ACHN (cell line): ENCODE measurements at regions not wholly inside any gene's neighbourhood (a gene's known extent, or its start where the extent isn't known, plus 50 kb on each side); places are given as distances from the start of the nearest gene placed in this dataset.
"Not testable (repeated sequence)": the region's sequence is repeated elsewhere in the genome, so short reads cannot be mapped to it uniquely, and the experiment has no call there.

Experiments
- DNase-seq: peaks from one replicate; pipeline ENCODE4 v3.0.0-alpha.2; 2015
- in situ Hi-C: cut with HindIII; loops from 2 replicates; pipeline ENCODE4 v1.10.0; 2017; ENCODE audit warnings: low sequenced_read_pairs, low pct_ligation_motif_present, low pct_unique_long_range_greater_than_20kb

- in situ Hi-C loops = not testable (repeated sequence)
- DNase-seq = peak; percentile 7
These were observed 86.1 kb upstream of the IKBKE start for GRCh38 chr1:206384029-206384807.

GRCh38 chr1:206384891-206385290 is 85.4 kb upstream of the IKBKE start:
- DNase-seq, in situ Hi-C loops: not testable (repeated sequence)

GRCh38 chr1:206387631-206388030 is 82.6 kb upstream of the IKBKE start:
- in situ Hi-C loops, DNase-seq: not testable (repeated sequence)

- DNase-seq, in situ Hi-C loops: not testable (repeated sequence)
These were observed 78.4 kb upstream of the IKBKE start for GRCh38 chr1:206391903-206392302.

- DNase-seq, in situ Hi-C loops: not testable (repeated sequence)
These were observed 72.8 kb upstream of the IKBKE start for GRCh38 chr1:206397501-206397900.

GRCh38 chr1:206398261-206398660 is 72.0 kb upstream of the IKBKE start:
- in situ Hi-C loops, DNase-seq: not testable (repeated sequence)

- in situ Hi-C loops = not testable (repeated sequence)
These were observed 66.5 kb upstream of the IKBKE start for GRCh38 chr1:206403612-206404307.

GRCh38 chr1:206404309-206405027 is 65.8 kb upstream of the IKBKE start:
- DNase-seq, in situ Hi-C loops: not testable (repeated sequence)

More at GRCh38 chr1:206403612-206404307, 66.5 kb upstream of the IKBKE start:
- not testable (repeated sequence) for DNase-seq

GRCh38 chr1:206405282-206405681 is 65.0 kb upstream of the IKBKE start:
- DNase-seq, in situ Hi-C loops: not testable (repeated sequence)

GRCh38 chr1:206408371-206409288 is 61.6 kb upstream of the IKBKE start:
- in situ Hi-C loops, DNase-seq: not testable (repeated sequence)

GRCh38 chr1:206411321-206411720 is 59.0 kb upstream of the IKBKE start:
- in situ Hi-C loops = no loop called here
- no peak for DNase-seq

- DNase-seq = no peak
- in situ Hi-C loops = no loop called here
These were observed 54.3 kb upstream of the IKBKE start for GRCh38 chr1:206415942-206416341.

GRCh38 chr1:206417774-206418614 is 52.3 kb upstream of the IKBKE start:
- in situ Hi-C loops = no loop called here
- DNase-seq = no peak

- no peak for DNase-seq
- in situ Hi-C loops = no loop called here
These were observed 51.0 kb upstream of the IKBKE start for GRCh38 chr1:206419250-206419649.

GRCh38 chr1:206419783-206420182 is 50.5 kb upstream of the IKBKE start:
- DNase-seq = no peak
- in situ Hi-C loops = no loop called here

- in situ Hi-C loops = no loop called here
- no peak for DNase-seq
These were observed 49.8 kb upstream of the IKBKE start for GRCh38 chr1:206420471-206420870.
